GM12892 (cell line): ENCODE measurements at regions not wholly inside any gene's neighbourhood (a gene's known extent, or its start where the extent isn't known, plus 50 kb on each side); places are given as distances from the start of the nearest gene placed in this dataset.

ENCODE experiments used
- POLR2A ChIP-seq: IDR thresholded peaks from 2 replicates; pipeline ENCODE4 v1.6.1; 2011; ENCODE audit warnings: low read depth, low read length, control low read depth
- POLR2AphosphoS5 ChIP-seq: IDR thresholded peaks from 2 replicates; pipeline ENCODE4 v1.6.1; 2011; ENCODE audit warnings: low read depth, low read length, control low read depth
- TAF1 ChIP-seq: IDR thresholded peaks from 2 replicates; pipeline ENCODE4 v1.6.1; 2011; ENCODE audit warnings: low read depth, mild to moderate bottlenecking, control low read depth, low read length, borderline replicate concordance

DNA sequence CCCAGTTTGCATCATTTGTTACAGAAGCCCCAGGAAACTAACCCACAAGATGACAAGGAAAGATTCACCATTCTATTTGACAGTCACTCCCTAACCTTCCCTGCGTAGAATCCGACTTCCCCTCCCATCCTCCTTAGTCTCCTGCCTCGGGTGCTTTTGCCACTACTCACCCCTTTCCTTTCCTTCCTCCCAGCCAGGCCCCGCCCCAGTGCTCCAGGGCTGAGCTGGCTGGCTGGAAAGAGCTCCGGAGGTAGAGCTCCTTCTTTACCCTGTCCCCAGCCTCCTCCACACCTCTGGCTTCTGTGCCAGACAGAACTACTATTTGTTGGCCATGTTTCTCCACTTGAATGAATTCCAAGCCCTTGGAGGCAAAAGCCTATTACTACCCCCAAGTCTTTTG, 317.6 kb upstream of the NCKAP5 start:
- TF ChIP-seq POLR2A (no peak), POLR2AphosphoS5 (no peak), TAF1 (no peak)
